Hepatocyte (in vitro differentiated cells): ENCODE measurements at regions not wholly inside any gene's neighbourhood (a gene's known extent, or its start where the extent isn't known, plus 50 kb on each side); places are given as distances from the start of the nearest gene placed in this dataset.
A peak's percentile ranks its signal among the peaks of the same experiment; 100 is the strongest.

Experiments used
- EZH2 ChIP-seq: fragments of 200-600 bp; sonication (generic); IDR thresholded peaks from 2 replicates; pipeline ENCODE4 v1.6.1; 2016; ENCODE audit warnings: antibody characterized with exemption, mild to moderate bottlenecking, borderline replicate concordance
- EZH2phosphoT487 ChIP-seq: fragments of 200-600 bp; sonication (generic); IDR thresholded peaks from one replicate; pipeline ENCODE4 v1.6.1; 2018; ENCODE audit warnings: antibody characterized with exemption, mild to moderate bottlenecking, low read depth, moderate library complexity; ENCODE audit not compliant: unreplicated experiment, severe bottlenecking
- TF ChIP-seq, protein P1 (sequence below): fragments of 200-600 bp; sonication (generic); IDR thresholded peaks from 2 replicates; pipeline ENCODE4 v1.5.1; 2016; ENCODE audit warnings: antibody characterized with exemption, mild to moderate bottlenecking; ENCODE audit not compliant: poor library complexity

DNA sequence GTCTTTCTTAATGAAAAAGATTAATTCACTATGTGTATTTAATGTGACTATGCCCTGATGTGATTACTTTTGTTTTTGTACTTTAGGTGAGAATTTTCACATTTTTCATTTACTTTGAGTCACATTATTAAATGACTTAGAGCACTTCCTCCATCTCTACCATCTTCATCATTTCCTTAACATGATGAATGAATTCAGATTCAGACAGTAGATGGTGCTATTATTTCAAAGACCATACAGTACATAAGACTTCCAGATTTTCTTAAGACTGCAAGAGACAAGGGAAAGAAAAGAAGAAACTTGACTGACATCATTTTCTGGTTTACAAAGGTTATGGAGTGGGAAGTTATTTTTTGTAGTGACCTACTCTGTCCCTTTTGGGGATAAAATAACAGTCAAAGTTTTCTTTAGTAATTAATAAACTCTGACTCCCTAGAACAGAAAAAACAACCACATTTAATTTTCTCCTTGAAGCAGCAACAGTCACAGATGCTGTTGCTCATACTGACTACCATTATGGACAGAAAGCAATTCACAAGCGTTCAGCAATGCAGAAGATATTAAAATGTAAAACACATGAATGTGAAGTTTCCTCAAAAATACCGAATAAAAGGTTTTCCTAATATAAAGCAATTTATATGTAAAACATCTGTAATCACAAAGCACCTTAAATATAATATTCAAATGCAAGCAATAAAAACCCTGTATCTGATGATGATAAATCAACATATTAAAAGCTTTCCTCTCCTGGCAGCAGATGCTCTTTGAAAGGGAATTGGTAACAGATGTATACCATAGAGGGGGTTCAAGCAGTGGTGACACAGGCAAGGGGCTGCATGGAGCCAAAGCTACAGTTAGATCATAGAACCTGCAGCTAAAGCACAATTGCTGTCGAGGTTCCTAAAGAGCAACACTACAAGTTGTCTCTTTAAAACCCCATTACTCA lies 1010.9 kb upstream of the NXPH2 start:
- TF ChIP-seq, protein P1, sequence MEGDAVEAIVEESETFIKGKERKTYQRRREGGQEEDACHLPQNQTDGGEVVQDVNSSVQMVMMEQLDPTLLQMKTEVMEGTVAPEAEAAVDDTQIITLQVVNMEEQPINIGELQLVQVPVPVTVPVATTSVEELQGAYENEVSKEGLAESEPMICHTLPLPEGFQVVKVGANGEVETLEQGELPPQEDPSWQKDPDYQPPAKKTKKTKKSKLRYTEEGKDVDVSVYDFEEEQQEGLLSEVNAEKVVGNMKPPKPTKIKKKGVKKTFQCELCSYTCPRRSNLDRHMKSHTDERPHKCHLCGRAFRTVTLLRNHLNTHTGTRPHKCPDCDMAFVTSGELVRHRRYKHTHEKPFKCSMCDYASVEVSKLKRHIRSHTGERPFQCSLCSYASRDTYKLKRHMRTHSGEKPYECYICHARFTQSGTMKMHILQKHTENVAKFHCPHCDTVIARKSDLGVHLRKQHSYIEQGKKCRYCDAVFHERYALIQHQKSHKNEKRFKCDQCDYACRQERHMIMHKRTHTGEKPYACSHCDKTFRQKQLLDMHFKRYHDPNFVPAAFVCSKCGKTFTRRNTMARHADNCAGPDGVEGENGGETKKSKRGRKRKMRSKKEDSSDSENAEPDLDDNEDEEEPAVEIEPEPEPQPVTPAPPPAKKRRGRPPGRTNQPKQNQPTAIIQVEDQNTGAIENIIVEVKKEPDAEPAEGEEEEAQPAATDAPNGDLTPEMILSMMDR: peak; percentile 67
- no peak for TF ChIP-seq EZH2
- no peak for TF ChIP-seq EZH2phosphoT487
